T-helper 2 cell (primary cell): ENCODE measurements at regions not wholly inside any gene's neighbourhood (a gene's known extent, or its start where the extent isn't known, plus 50 kb on each side); places are given as distances from the start of the nearest gene placed in this dataset.
"Not testable (repeated sequence)": the region's sequence is repeated elsewhere in the genome, so short reads cannot be mapped to it uniquely, and the experiment has no call there.

Experiments
- DNase-seq, 5 experiments: peaks; one replicate each; pipeline versions ENCODE4 v3.0.0 to v3.0.0-alpha.2; 2012 to 2022

DNA sequence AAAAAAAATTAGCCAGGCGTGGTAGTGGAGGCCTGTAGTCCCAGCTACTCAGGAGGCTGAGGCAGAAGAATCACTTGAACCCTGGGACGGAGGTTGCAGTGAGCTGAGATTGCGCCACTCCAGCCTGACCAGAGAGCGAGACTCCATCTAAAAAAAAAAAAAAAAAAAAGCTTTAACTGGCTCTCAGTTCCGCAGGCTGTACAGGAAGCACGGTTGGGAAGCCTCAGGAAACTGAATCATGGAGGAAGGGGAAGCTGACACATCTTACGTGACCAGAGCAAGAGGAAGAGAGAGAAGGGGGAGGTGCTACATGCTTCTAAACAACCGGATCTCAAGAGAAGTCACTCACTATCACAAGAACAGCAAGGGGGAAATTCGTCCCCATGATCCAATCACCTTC is 505.6 kb upstream of the SLC8A1 start:
- no peak for DNase-seq

DNA sequence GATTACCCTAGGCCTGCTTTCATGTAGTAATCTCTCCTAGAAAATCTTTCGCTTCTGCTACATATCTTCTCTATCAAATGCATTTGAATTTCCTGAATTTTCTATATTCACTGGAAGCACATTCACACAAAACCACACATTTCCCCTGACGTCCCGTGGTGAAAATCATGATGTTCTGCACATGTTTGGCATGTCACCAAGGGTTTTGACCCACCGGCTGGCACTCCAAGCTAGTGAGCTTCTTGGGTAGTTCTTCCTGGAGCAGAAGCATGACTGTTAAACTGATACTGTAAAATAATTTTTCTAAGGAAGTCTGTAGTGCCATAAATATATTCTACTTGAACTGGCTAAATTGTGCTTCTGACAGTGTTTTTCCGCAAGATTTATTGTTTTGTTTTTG is 510.1 kb upstream of the SLC8A1 start:
- DNase-seq, result no peak

DNA sequence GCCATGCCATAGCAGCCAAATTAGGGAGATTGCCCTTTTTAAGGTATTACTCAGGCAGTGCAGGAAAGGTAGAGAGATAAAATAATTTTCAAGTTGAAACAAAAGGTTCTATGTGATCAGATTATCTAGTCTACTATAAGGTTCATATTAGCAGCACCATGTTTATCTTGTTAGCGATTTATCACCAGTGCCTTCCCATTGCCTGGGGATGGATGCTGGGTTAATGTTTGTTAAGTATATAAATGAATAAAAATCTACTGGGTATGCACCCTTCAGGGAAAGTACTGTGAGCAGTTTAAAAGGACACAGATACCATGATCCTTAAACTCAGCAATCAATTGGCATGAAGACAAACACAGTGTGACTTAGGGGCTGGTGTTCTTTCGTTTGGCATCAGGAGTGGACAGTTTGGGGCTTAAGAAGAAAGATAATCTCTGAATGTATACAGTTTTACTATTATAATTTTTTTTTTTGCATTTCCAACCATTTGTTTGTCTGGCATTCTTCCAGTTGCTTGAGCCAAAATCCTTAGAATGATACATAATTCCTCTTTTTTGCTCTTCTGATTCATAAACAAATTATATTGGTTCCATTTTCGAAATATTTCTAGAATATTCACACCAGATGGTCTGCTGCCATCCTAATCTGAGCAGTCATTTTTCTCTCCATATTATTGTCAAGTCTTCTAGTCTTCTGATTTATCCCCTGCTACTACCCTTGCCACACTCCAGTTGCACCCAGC is 512.8 kb upstream of the SLC8A1 start:
- no peak for DNase-seq

GRCh38 chr2:40967451-40967850 is 515.6 kb upstream of the SLC8A1 start:
- no peak for DNase-seq

- DNase-seq, result no peak
Measured at GRCh38 chr2:40975151-40975550, 523.3 kb upstream of the SLC8A1 start.

- no peak for DNase-seq
Measured at GRCh38 chr2:40997362-40997761, 545.5 kb upstream of the SLC8A1 start.

DNA sequence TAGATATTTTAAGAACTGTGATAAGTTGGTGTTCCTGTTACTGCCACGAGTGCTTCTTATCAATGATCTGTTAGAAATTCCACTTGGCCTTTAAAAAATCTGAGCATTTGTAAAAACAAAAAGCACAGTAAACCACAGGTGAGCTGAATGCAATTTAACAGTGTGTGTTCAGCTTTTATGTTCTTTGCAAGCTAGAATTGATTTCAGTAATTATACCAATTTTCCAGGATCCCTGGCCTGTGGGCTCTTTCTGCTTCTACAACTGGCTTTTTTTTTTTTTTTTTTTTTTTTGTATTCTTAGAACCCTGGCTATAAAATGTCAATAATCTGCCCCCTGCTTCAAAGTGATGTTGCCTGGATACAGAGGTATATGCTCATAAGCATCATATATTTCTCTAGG is 548.5 kb upstream of the SLC8A1 start:
- DNase-seq, result no peak

DNA sequence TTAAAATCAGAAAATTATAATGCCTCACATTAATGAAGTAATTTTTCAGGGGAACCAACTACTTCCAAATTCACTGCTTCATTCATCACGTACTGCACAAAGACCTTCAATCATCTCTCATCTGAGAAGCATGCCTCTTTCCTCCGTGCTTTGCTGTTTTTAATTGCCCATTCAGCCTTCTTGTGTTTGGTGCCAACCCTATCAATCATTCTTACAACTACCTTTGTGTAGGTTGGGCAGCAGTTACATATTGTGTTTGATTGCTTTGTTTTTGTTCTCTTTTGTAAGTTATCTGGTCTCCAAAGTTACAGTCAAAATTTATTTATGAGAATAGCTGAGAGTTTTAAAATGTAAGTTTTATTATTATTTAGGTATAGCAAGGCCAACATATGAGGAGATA is 549.0 kb upstream of the SLC8A1 start:
- DNase-seq, result no peak

- DNase-seq, result no peak
Measured at GRCh38 chr2:41004700-41005099, 552.8 kb upstream of the SLC8A1 start.

DNA sequence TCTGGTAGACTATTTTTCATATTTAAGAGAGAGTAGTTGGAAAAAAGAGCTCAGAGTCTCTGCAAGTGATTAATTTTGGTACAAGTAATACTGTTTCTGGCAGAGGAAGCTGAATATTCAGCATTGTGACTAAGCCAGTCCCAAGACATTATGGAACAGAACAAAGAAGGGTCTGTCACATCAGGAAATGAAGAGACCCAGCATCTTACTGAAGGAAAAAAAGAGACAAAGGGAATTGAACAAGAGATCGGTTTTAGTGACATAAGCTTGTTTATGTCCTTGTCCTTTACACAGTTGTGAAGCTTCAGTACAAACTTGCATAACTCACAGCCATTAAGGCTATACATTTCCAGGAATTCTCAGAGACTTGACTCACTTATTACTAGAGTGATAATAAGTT is 568.5 kb upstream of the SLC8A1 start:
- DNase-seq, result no peak

DNA sequence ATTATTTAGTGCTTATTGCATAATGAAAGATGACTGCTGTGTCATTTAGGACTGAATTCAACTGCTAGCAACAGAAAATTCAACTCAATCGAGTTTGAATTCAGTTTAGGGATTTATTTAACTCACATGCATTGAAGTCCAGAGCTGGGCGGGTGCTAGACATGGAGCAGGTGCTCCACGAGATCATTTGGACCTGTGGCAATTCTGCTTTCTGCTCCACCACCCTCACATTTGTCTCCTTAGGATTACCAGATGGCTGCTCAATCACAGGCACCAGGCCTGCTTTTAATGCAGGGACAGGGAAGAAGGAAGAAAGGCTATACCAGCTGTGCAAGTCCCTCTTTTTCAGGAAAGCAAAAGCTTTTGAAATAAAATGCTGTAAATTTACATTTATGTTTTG is 572.9 kb upstream of the SLC8A1 start:
- no peak for DNase-seq

- peak in 1 of 5 experiments; percentile 4 for DNase-seq
Measured at GRCh38 chr2:41026613-41027012, 574.7 kb upstream of the SLC8A1 start.

GRCh38 chr2:41027095-41027494 is 575.2 kb upstream of the SLC8A1 start:
- DNase-seq, result peak in 1 of 5 experiments; percentile 40

- no peak for DNase-seq
Measured at GRCh38 chr2:41031282-41031681, 579.4 kb upstream of the SLC8A1 start.

- no peak for DNase-seq
Measured at GRCh38 chr2:41032715-41033114, 580.8 kb upstream of the SLC8A1 start.

DNA sequence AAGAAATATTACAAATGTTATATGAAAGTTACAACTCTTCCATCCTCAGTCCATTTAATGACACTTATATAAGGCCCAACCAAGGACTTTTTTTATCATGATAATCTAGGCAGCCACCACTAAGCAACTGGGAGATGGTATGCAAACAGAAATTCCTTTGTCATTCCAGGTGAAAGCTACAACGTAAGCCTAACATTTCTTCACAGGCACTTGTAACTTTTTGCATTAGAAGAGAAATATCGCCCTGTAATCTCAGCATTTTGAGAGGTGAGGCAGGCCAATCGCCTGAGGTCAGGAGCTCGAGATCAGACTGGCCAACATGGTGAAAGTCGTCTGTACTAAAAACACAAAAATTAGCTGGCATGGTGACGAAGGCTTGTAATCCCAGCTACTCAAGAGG is 581.2 kb upstream of the SLC8A1 start:
- no peak for DNase-seq

DNA sequence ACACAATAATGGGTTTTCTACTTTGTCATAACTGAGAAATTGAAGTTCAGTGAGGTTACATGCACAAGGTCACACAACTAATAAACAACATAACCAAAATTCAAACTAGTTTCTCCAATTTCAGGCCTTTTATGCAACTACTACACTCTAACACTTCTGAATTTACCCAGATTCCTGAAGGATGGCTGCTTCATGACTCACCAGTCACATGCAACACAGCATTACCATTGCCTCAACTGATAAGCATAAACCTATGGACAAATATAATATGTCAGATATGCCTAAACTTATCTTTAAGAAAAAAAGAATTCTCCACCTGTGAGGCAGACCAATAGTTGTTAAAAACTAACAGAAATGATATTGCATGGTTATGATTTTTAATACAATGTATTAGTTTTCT is 586.5 kb upstream of the SLC8A1 start:
- DNase-seq, result no peak

DNA sequence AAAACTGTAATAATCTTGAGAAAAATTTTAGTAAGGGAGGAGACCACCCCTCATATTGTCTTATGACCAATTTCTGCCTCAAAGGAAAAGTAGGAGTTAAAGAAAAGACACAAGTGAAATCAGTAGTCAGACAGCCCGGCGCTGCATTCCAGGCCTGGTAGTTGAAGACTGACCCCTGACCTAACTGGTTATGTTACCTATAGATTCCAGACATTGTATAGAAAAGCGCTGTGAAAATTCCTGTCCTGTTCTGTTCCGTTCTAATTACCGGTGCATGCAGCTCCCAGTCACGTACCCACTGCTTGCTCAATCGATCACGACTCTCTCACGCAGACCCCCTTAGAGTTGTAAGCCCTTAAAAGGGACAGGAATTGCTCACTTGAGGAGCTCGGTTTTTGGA is 587.9 kb upstream of the SLC8A1 start:
- not testable (repeated sequence) for DNase-seq

- no peak for DNase-seq
Measured at GRCh38 chr2:41040782-41041520, 589.1 kb upstream of the SLC8A1 start.

GRCh38 chr2:41042343-41042742 is 590.5 kb upstream of the SLC8A1 start:
- DNase-seq, result no peak

DNA sequence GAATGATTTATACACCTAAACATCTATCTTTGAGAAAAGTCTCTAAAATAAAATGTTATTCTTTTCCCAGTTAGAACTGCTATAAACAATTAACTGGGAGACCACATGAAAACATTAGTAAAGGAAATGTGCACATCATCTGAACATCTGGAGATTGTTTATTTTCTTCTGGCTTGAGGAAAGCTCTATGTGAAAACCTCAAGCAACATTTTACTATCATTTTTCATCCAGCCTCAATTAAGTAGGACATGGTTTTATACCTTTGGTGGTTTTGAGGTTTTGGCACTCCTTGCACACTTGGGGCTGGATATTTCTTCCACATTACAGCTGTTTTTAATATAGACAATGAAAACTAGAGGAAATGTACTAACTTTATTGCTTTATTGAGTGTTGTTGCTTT is 609.5 kb upstream of the SLC8A1 start:
- DNase-seq, result no peak

- no peak for DNase-seq
Measured at GRCh38 chr2:41062336-41062735, 610.4 kb upstream of the SLC8A1 start.

DNA sequence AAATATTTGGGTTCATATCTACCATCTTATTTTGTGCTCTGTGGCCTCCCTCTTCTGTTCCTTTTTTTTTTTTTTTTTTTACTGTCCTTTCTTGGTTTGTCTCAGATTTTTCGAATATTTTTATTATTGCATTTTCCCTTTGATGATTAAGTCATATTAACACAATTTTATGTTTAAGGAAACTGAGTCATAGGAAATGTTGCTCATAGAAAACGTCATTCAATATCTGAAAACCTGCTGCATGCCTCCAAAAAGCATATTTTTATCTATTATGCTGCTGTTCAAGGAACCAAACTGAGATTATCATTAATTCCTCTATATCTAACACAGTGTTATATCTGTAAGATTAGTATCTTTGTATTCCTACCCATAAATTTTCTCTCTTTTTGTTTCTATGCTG is 614.3 kb upstream of the SLC8A1 start:
- no peak for DNase-seq

DNA sequence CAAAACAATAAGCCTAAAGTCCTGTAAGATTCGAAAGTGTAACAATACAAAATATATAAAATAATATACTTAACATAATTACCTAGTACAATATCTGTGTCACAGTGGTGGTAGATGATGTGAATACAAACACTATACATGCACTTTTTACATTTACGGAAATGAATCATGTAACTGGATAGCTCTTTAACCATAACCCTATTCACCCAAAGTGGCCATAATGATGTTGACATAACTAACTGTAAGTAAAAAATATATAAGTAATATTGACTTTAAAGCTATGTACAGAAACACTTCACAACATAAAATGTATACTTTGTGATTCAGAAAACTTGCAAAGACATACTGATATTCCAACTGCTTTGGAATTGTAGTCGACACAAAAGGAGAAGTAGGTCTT is 616.9 kb upstream of the SLC8A1 start:
- no peak for DNase-seq

DNA sequence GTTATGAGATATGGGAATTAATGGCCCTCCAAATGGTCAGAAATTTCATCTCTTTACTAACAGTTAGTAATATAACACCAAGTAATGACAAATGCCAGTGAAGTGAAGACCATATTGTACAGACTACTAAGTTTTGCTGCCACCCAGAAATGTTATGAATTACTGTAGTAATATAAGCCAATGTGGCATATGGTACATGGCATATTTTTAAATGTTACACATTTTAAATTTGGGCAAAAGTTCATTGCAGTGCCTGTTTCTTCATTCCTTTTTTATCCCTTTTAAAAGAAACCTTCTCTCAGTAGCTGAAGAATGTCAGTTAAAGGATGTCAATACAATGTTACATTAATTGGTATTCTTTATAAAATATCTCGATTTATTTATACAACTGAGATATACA is 626.5 kb upstream of the SLC8A1 start:
- no peak for DNase-seq
